A549 (cell line): ENCODE measurements at regions not wholly inside any gene's neighbourhood (a gene's known extent, or its start where the extent isn't known, plus 50 kb on each side); places are given as distances from the start of the nearest gene placed in this dataset.

Source experiments
- CEBPB ChIP-seq, 2 experiments: fragments of >200 bp in 1 of 2; sonication (Bioruptor Twin) in 1 of 2; formaldehyde crosslinking in 1 of 2; IDR thresholded peaks; 2 replicates each; pipeline ENCODE4 v1.6.1; 2012 to 2016
- NFE2L2 ChIP-seq: fragments of 150-350 bp; conservative IDR thresholded peaks from 2 replicates; pipeline ENCODE4 v1.6.1; 2014; ENCODE audit warnings: low read length
- RAD21 ChIP-seq, 2 experiments: fragments of >200 bp in 1 of 2; sonication (Bioruptor Twin) in 1 of 2; formaldehyde crosslinking in 1 of 2; IDR thresholded peaks in 1 of 2; conservative IDR thresholded peaks in 1 of 2; 2 replicates in 1 of 2; 3 replicates in 1 of 2; pipeline ENCODE4 v1.6.1; 2012 to 2018; ENCODE audit warnings: inconsistent platforms in 1 of 2
- RFX5 ChIP-seq: fragments of 450-650 bp; IDR thresholded peaks from 2 replicates; pipeline ENCODE4 v1.7.1; 2014; ENCODE audit warnings: antibody characterized with exemption, mild to moderate bottlenecking, moderate library complexity
- TF ChIP-seq, protein P1 (sequence below): fragments of >200 bp; sonication (Bioruptor Twin); formaldehyde crosslinking; IDR thresholded peaks from 3 replicates; pipeline ENCODE4 v1.5.1; 2016

DNA sequence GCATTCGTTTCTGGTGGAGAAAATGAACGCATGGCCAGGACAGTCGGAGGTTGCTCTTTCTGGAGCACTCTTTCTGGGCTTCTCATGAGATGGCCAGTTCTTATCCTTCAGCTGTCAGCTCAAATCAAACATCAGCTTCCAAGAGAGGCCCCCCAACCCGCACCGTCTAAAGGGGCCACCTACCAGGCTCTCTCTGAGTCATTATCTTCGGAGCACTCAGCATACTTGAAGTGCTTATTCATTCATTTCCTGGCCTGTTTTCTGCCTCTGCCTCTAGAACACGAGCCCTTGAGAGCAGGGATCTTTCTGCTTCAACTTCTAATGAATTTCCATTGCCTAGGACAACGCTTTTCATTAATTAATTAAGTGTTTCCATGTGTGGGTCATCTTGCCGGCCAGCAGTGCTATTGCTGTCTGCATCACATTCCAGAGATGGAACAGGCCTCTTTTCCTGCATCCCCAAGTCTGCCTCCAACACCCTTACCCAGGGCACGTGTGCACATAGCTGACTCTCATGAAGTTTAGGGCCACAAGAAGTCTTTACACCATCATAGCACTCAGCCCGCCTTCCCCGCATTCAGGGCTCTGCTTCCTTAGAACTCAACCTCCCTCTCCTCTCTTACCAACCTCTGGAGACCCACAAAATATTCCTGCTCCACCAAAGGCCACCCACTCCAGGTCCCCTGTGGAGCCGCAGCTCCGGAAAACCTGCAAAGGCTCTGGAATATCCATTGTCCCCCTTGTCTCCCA, 52.1 kb upstream of the LAPTM5 start:
- no peak for TF ChIP-seq CEBPB (IDR thresholded peaks at IDR 0.05)
- no peak for TF ChIP-seq RFX5
- TF ChIP-seq, protein P1, sequence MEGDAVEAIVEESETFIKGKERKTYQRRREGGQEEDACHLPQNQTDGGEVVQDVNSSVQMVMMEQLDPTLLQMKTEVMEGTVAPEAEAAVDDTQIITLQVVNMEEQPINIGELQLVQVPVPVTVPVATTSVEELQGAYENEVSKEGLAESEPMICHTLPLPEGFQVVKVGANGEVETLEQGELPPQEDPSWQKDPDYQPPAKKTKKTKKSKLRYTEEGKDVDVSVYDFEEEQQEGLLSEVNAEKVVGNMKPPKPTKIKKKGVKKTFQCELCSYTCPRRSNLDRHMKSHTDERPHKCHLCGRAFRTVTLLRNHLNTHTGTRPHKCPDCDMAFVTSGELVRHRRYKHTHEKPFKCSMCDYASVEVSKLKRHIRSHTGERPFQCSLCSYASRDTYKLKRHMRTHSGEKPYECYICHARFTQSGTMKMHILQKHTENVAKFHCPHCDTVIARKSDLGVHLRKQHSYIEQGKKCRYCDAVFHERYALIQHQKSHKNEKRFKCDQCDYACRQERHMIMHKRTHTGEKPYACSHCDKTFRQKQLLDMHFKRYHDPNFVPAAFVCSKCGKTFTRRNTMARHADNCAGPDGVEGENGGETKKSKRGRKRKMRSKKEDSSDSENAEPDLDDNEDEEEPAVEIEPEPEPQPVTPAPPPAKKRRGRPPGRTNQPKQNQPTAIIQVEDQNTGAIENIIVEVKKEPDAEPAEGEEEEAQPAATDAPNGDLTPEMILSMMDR = no peak
- no peak for TF ChIP-seq RAD21 (conservative IDR thresholded peaks at IDR 0.05 in 1 of 2, IDR thresholded peaks at IDR 0.05 in 1 of 2)
- no peak for TF ChIP-seq NFE2L2
